ENCODE measurements at regions not wholly inside any gene's neighbourhood (a gene's known extent, or its start where the extent isn't known, plus 50 kb on each side); places are given as distances from the start of the nearest gene placed in this dataset.

- TF ChIP-seq POLR2AphosphoS5 (IDR thresholded peaks at IDR 0.05; ENCODE audit: low read depth): no peak
- no peak for TF ChIP-seq GABPA (IDR thresholded peaks at IDR 0.05; ENCODE audit: low read depth)
- TF ChIP-seq CTCF (IDR thresholded peaks at IDR 0.05; ENCODE audit: insufficient read depth, low read length): no peak
- TF ChIP-seq SPI1 (IDR thresholded peaks at IDR 0.05; ENCODE audit: borderline replicate concordance, low read depth): no peak
- TF ChIP-seq REST (IDR thresholded peaks at IDR 0.05; ENCODE audit: insufficient replicate concordance, low read depth): no peak
- no peak overlapping the region for H3K27ac ChIP-seq (replicated peaks)
Observed at GRCh38 chr3:152970851-152971250, 135.9 kb downstream of the P2RY1 start.

GRCh38 chr3:152971880-152972279 lies 136.9 kb downstream of the P2RY1 start:
- Histone ChIP-seq H3K4me3 (replicated peaks; ENCODE audit: insufficient read depth, low read length) (no peak overlapping the region), H3K27ac (replicated peaks) (no peak overlapping the region), H3K27me3 (ENCODE audit: insufficient read depth, poor library complexity, severe bottlenecking) (no peaks in the 10 kb centered on the region)
- TF ChIP-seq SPI1 (IDR thresholded peaks at IDR 0.05; ENCODE audit: borderline replicate concordance, low read depth): no peak
- TF ChIP-seq GABPA (IDR thresholded peaks at IDR 0.05; ENCODE audit: low read depth): no peak
- TF ChIP-seq POLR2AphosphoS5 (IDR thresholded peaks at IDR 0.05; ENCODE audit: low read depth): no peak
- no peak for TF ChIP-seq CTCF (IDR thresholded peaks at IDR 0.05; ENCODE audit: insufficient read depth, low read length)
- no peak for TF ChIP-seq REST (IDR thresholded peaks at IDR 0.05; ENCODE audit: insufficient replicate concordance, low read depth)
- DNase-seq (ENCODE audit: low read depth in 1 of 2, low spot score in 1 of 2): no peak

More at GRCh38 chr3:152970851-152971250, 135.9 kb downstream of the P2RY1 start:
- no peaks in the 10 kb centered on the region for H3K27me3 ChIP-seq (ENCODE audit: insufficient read depth, poor library complexity, severe bottlenecking)
- no peak overlapping the region for H3K4me3 ChIP-seq (replicated peaks; ENCODE audit: insufficient read depth, low read length)
- no peak for DNase-seq (ENCODE audit: low read depth in 1 of 2, low spot score in 1 of 2)

- TF ChIP-seq SPI1 (IDR thresholded peaks at IDR 0.05; ENCODE audit: borderline replicate concordance, low read depth) (no peak), CTCF (IDR thresholded peaks at IDR 0.05; ENCODE audit: insufficient read depth, low read length) (no peak), GABPA (IDR thresholded peaks at IDR 0.05; ENCODE audit: low read depth) (no peak), REST (IDR thresholded peaks at IDR 0.05; ENCODE audit: insufficient replicate concordance, low read depth) (no peak), POLR2AphosphoS5 (IDR thresholded peaks at IDR 0.05; ENCODE audit: low read depth) (no peak)
- no peaks in the 10 kb centered on the region for H3K27me3 ChIP-seq (ENCODE audit: insufficient read depth, poor library complexity, severe bottlenecking)
- no peak for DNase-seq (ENCODE audit: low read depth in 1 of 2, low spot score in 1 of 2)
Observed at GRCh38 chr3:152973575-152973974, 138.6 kb downstream of the P2RY1 start.

More at GRCh38 chr3:152973575-152973974, 138.6 kb downstream of the P2RY1 start:
- Histone ChIP-seq H3K27ac (replicated peaks) (no peak overlapping the region), H3K4me3 (replicated peaks; ENCODE audit: insufficient read depth, low read length) (no peak overlapping the region)
